SH-SY5Y (cell line): ENCODE measurements at regions not wholly inside any gene's neighbourhood (a gene's known extent, or its start where the extent isn't known, plus 50 kb on each side); places are given as distances from the start of the nearest gene placed in this dataset.

Source experiments
- GATA2 ChIP-seq: IDR thresholded peaks from 2 replicates; pipeline ENCODE4 v1.6.1; 2011; ENCODE audit warnings: mild to moderate bottlenecking, low read depth, low read length
- GATA3 ChIP-seq: IDR thresholded peaks from 2 replicates; pipeline ENCODE4 v1.6.1; 2011; ENCODE audit warnings: low read depth, mild to moderate bottlenecking, low read length, moderate library complexity

DNA sequence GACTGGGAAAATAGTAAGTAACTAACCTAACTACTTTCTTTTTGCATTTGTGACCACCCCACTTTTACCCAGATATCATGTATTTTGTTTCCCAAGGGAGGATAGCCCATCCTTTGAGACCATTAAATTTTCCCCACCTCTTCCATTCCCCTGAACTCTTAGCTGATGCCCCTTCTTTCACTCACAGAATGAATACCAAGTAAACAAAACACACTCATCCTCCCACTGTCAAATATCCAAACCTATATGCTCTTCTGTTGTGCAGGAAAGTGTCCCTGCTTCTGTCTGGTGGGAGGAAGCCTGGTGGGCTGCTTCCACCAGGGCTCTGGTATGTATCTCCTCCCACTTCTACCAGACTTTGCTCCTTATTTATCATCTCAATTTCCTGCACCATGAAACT is 64.6 kb upstream of the PARD3B start:
- TF ChIP-seq GATA3, result no peak
- no peak for TF ChIP-seq GATA2
